ENCODE measurements at regions not wholly inside any gene's neighbourhood (a gene's known extent, or its start where the extent isn't known, plus 50 kb on each side); places are given as distances from the start of the nearest gene placed in this dataset.
"Not testable (repeated sequence)": the region's sequence is repeated elsewhere in the genome, so short reads cannot be mapped to it uniquely, and the experiment has no call there.

- TF ChIP-seq CTCF (conservative IDR thresholded peaks at IDR 0.05) (no peak), ZFX (IDR thresholded peaks at IDR 0.05) (no peak)
Measured at GRCh38 chr4:124065422-124065821, 647.1 kb downstream of the ANKRD50 start.

GRCh38 chr4:124065936-124066335 is 646.6 kb downstream of the ANKRD50 start:
- no peak for TF ChIP-seq ZFX (IDR thresholded peaks at IDR 0.05)
- no peak for TF ChIP-seq CTCF (conservative IDR thresholded peaks at IDR 0.05)
- H3K27ac ChIP-seq: no peak overlapping the region

More at GRCh38 chr4:124065422-124065821, 647.1 kb downstream of the ANKRD50 start:
- no peak overlapping the region for H3K27ac ChIP-seq

GRCh38 chr4:124066595-124066994 is 645.9 kb downstream of the ANKRD50 start:
- TF ChIP-seq ZFX (IDR thresholded peaks at IDR 0.05): no peak
- no peak for TF ChIP-seq CTCF (conservative IDR thresholded peaks at IDR 0.05)
- no peak overlapping the region for H3K27ac ChIP-seq

DNA sequence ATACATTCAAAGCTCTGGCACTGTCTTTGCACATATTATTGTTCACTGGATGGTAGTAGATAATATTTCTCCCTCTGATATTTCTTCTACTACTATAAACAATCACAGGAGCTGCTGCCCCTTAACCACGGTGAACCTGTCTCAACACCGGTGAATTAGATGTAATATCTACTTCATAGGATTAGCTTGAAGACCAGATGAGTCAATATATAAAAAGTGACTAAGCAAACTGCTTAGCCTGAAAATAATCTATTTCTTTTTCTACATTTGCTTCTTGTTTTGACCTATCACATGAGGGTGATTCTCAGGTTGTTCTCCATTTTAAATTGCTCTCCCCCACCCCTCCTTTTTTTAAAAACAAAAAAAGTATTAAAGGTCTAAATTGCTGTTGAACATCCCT is 645.5 kb downstream of the ANKRD50 start:
- no peak overlapping the region for H3K27ac ChIP-seq
- no peak for TF ChIP-seq ZFX (IDR thresholded peaks at IDR 0.05)
- TF ChIP-seq CTCF (conservative IDR thresholded peaks at IDR 0.05): no peak

DNA sequence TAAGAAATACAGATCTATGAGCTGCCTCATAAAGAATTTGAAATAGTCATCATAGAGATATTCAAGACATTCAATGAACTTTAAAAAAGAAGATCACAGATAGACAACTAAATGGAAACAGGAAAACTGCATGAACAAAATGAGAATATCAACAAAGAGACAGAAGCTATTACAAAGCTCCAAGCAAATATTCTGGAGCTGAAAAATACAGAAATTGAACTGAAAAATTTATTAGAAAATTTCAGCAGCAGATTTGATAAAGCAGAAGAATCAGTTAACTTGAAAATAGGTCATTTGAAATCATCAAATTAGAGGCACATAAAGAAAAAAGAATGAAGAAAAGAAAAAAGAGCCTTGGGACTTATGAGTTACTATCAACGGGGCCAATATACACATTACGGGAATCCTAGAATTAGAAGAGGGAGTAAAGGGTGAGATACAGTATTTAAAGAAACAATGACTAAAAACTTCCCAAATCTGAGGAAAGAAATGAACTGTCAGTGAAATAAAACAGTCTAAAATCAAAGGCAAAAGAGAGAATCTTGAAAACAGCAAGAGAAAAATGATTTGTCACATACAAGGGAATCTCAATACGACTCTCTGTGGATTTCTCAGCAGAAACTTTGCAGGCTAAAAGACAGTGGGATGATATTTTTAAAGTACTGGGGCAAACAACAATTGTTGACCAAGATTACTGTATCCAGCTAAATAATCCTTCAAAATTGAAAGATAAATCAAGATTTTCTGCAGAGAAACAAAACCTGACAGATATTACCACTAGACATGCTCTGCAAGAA is 641.6 kb downstream of the ANKRD50 start:
- H3K27ac ChIP-seq: no peak overlapping the region
- TF ChIP-seq CTCF (conservative IDR thresholded peaks at IDR 0.05) (no peak), ZFX (IDR thresholded peaks at IDR 0.05) (no peak)

DNA sequence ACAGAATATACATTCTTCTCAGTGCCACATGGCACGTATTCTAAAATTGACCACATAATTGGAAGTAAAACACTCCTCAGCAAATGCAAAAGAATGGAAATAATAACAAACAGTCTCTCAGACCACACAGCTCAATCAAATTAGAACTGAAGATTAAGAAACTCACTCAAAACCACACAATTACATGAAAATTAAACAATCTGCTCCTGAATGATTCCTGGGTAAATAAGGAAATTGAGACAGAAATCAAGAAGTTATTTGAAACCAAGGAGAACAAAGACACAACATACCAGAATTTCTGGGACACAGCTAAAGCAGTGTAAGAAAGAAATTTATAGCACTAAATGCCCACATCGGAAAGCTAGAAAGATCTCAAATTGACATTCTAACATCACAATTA is 637.3 kb downstream of the ANKRD50 start:
- H3K27ac ChIP-seq: not testable (repeated sequence)

DNA sequence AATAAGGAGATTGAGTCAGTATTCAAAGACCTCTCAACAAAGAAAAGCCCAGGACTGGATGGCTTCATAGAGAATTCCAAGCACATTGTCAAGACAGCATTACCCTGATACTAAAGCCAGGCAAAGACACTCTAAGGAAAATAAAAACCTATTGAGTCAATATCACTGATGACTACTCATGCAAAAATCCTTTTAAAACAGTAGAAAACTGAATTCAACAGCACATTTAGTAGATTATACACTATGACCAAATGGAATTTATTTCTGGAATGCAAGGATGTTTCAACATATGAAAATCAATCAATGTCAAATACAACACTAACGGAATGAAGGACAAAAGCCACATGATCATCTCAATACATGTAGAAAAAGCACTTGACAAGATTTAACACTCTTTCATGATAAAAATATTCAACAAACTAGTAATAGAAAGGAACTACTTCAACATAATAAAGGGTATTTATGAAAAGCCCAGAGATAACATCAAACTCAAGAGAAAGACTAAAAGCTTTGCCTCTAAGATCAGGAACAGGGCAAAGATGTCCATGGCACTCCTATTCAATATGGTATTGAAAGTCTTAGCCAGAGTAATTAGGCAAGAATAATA is 633.3 kb downstream of the ANKRD50 start:
- H3K27ac ChIP-seq: no peak overlapping the region
- TF ChIP-seq CTCF (conservative IDR thresholded peaks at IDR 0.05) (no peak), ZFX (IDR thresholded peaks at IDR 0.05) (no peak)
